A204.1 (cell line): ENCODE measurements at regions not wholly inside any gene's neighbourhood (a gene's known extent, or its start where the extent isn't known, plus 50 kb on each side); places are given as distances from the start of the nearest gene placed in this dataset.
"Not testable (repeated sequence)": the region's sequence is repeated elsewhere in the genome, so short reads cannot be mapped to it uniquely, and the experiment has no call there.

Experiments used
- FAIRE-seq: peaks from 2 replicates; lab custom pipeline; 2012; peaks lifted over from hg19 to GRCh38; lab: Jason Lieb, UNC

GRCh38 chr9:25261445-25261844, 416.8 kb downstream of the TUSC1 start:
- FAIRE-seq: no peak

DNA sequence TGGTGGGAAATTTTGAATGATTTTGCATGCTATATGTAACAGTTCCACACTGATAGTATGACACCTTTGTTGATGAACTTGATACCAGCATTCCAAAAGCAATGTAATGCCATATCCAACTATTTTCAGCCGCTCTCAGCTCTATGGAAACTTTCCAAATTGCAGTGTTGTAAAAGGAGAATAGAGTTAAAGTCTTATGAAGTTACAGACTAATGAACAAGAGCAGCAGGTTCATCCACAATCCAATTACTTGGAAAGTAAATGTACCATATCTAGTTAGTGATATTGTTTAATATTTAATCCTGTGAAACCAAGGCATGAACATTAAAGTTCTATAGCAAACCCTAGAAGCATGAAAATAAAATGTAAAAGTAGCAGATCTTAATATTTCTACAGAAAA, 418.2 kb downstream of the TUSC1 start:
- no peak for FAIRE-seq

- FAIRE-seq: no peak
Measured at GRCh38 chr9:25255216-25255615, 423.0 kb downstream of the TUSC1 start.

GRCh38 chr9:25254051-25254450, 424.2 kb downstream of the TUSC1 start:
- no peak for FAIRE-seq

- no peak for FAIRE-seq
Measured at GRCh38 chr9:25241421-25241820, 436.8 kb downstream of the TUSC1 start.

GRCh38 chr9:25226901-25227686, 451.1 kb downstream of the TUSC1 start:
- no peak for FAIRE-seq

DNA sequence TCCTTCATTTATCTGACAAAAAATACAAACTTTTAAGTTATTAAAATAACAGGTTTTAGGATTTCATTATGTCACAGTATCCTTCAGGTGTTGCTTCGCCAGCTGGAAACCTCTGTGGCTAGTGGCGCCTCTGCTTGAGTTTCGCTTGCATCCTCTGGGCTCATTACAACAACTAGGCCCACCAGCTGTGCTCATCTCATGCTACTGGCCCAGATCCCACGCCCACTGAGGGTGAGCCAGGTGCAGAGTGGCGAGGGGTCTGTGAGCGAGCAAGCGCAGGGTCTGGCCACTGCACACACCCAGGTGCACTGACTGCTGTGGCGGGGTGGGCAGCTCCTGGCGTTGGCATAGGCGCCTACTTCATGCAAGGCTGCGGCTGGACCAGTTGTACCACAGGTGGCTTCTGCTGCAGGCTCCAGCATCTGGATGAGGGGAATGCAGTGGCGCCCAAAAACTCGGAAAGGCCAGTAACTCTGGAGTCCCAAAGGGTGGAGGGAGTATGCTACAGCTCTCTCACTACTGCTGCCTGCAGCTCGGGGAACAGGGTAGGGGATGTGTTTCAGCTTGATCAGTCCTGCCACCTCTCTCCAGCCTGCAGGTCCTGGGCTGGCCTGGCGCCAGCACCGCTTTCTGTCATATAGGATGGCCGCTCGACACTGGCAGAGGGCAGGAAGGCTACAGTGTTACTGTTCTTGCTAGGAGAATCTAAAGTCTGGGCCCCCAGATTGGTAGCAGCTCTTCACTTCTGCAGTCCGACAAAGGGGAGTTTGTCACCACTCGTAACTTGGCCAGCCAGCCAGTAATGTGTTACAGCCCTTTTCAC, 452.1 kb downstream of the TUSC1 start:
- no peak for FAIRE-seq

DNA sequence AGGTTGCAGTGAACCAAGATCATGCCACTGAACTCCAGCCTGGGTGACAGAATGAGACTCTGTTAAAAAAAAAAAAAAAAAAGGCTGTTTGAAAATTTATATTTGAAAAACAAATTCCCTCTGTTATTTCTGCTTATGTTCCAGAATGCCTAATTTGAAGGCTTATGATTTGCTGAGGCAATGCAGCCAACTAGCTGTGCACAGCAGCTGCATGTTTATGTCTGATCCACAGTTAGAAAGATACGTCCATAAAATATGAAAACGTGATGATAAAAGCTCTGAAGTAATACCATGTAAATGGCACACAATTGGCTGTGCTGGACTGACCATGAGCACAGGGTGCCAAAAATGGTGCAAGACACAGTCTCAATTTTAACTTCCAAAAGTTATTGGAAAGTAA, 453.2 kb downstream of the TUSC1 start:
- no peak for FAIRE-seq

- FAIRE-seq: no peak
Measured at GRCh38 chr9:25224309-25224708, 453.9 kb downstream of the TUSC1 start.

- no peak for FAIRE-seq
Measured at GRCh38 chr9:25212361-25212760, 465.9 kb downstream of the TUSC1 start.

DNA sequence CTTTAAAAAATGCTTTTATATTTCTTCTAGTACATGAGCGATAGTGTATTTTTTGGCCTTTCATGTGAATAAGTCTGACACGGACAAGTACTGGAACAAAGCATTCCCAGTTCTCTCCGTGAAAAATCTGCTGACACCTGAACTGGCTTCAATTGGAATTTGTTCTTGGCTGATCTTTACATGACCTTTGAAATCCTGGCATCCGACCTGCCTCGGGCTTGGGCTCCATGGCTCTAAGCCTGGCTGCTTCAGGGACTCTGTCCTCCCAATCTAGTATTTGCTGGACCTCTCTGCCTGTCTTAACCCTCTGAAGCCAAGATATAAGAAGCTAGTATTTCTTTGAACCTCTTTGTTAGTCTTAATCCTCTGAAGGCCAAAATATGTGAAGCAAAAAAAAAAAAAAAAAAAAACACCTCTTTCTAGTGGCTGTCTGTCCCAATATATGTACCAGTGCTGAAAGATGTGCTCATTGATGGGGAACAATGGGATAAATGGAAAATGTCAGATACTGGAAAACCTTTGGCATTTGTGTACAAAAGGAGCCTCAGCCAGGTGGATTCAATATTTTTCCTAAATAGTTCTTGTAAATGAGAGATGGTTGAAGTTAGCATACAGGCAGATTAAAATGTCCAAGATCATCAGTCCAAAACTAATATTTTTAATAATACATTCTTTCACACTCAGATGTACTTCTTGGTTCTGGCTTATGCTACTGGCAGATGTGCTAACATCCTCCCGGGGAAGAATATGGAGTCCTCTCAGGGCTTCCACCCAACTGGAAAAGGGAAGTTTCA, 470.6 kb downstream of the TUSC1 start:
- FAIRE-seq: no peak

DNA sequence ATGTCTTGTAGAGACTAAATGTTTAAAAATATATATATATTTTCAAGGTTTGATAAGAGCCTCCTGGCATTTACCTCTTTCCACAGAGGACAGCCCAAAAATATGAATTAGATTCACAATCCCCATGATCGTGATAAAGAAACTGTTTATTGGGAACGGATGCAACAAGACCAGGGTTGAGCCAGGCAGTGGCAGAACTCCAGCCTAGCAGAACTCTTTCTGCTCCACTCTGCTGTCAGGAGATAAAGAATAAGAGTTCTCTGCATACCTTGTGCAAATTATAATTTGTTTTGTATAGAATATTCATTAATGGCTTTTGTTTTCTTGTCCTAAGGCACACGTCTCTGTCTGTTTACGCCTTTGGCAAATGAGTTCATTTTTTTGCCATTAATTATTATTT, 472.2 kb downstream of the TUSC1 start:
- no peak for FAIRE-seq

GRCh38 chr9:25205285-25205684, 473.0 kb downstream of the TUSC1 start:
- FAIRE-seq: no peak

- no peak for FAIRE-seq
Measured at GRCh38 chr9:25177858-25178257, 500.4 kb downstream of the TUSC1 start.

GRCh38 chr9:25129537-25129936, 548.7 kb downstream of the TUSC1 start:
- no peak for FAIRE-seq

GRCh38 chr9:25121811-25122210, 556.4 kb downstream of the TUSC1 start:
- no peak for FAIRE-seq

GRCh38 chr9:25119041-25119440, 559.2 kb downstream of the TUSC1 start:
- FAIRE-seq: no peak

DNA sequence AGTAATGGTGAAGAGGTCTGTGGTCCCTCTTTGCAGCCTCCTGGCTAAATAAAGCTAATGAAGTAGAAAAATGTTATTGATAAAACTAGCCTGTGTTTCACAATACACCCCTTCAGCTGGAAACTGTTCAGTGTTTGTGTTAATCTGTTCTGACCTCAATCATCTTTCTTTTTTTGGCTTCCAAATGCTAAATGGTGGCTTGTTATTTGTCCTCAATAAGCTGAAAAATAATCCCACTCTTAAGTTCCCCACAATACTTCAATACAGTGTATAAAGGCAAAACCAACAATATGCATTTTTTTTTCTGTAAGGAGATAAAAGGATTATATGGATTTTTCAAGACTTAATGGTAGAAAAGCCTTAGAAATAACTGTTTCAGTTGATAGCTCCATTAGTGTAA, 560.5 kb downstream of the TUSC1 start:
- FAIRE-seq: no peak

GRCh38 chr9:25102204-25102603, 556.5 kb upstream of the IZUMO3 start:
- FAIRE-seq: not testable (repeated sequence)

- no peak for FAIRE-seq
Measured at GRCh38 chr9:25094518-25094917, 548.8 kb upstream of the IZUMO3 start.

DNA sequence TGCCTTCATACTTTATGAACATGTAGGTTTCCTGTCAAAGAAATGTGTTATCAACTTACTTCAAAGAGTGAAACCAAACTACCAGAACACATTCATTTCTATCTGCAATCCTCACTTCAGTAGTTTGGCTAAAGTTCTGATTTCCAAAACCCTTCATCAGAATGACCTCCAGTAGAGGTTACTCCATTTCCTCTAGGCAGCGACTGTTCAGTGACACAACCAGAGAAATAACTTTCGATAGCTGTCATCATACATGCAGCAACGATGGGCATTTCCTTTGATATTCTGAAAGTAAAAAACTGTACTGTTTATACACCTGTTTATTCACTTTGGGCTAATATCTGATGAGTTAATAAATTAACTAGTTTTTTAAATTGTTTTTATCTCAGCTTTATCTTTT, 532.5 kb upstream of the IZUMO3 start:
- no peak for FAIRE-seq

- FAIRE-seq: no peak
Measured at GRCh38 chr9:25048098-25048724, 502.5 kb upstream of the IZUMO3 start.
